IPS-15b (cell line): ENCODE measurements at regions not wholly inside any gene's neighbourhood (a gene's known extent, or its start where the extent isn't known, plus 50 kb on each side); places are given as distances from the start of the nearest gene placed in this dataset.
"Not testable (repeated sequence)": the region's sequence is repeated elsewhere in the genome, so short reads cannot be mapped to it uniquely, and the experiment has no call there.

Source experiments
- H3K27me3 ChIP-seq: one replicate; pipeline ENCODE4 v1.6.1; 2013; ENCODE audit warnings: low read length; ENCODE audit not compliant: control insufficient read depth, insufficient read depth
- H3K36me3 ChIP-seq: one replicate; pipeline ENCODE4 v1.6.1; 2013; ENCODE audit warnings: low read length; ENCODE audit not compliant: control insufficient read depth, insufficient read depth
- H3K4me1 ChIP-seq: one replicate; pipeline ENCODE4 v1.6.1; 2013; ENCODE audit warnings: mild to moderate bottlenecking, low read length; ENCODE audit not compliant: control insufficient read depth, insufficient read depth
- H3K4me3 ChIP-seq: one replicate; pipeline ENCODE4 v1.5.1; 2013; ENCODE audit warnings: low read depth, low read length
- H3K9ac ChIP-seq: one replicate; pipeline ENCODE4 v1.6.1; 2013; ENCODE audit warnings: low read depth, mild to moderate bottlenecking, low read length
- H3K9me3 ChIP-seq: one replicate; pipeline ENCODE4 v1.6.1; 2013; ENCODE audit warnings: mild to moderate bottlenecking, low read length; ENCODE audit not compliant: control insufficient read depth, insufficient read depth

GRCh38 chrX:18102006-18102405 lies 118.7 kb downstream of the BEND2 start:
- H3K9ac ChIP-seq = no peak overlapping the region
- H3K4me1 ChIP-seq = peaks cover 2% of the 10 kb centered on the region
- no peak overlapping the region for H3K4me3 ChIP-seq
- no peaks in the 10 kb centered on the region for H3K36me3 ChIP-seq
- no peaks in the 10 kb centered on the region for H3K9me3 ChIP-seq
- no peaks in the 10 kb centered on the region for H3K27me3 ChIP-seq

- no peaks in the 10 kb centered on the region for H3K9me3 ChIP-seq
- no peaks in the 10 kb centered on the region for H3K36me3 ChIP-seq
- no peak overlapping the region for H3K9ac ChIP-seq
- H3K27me3 ChIP-seq = no peaks in the 10 kb centered on the region
- H3K4me3 ChIP-seq = no peak overlapping the region
- H3K4me1 ChIP-seq = peaks cover 2% of the 10 kb centered on the region
Measured at GRCh38 chrX:18101087-18101486, 119.6 kb downstream of the BEND2 start.

GRCh38 chrX:18099745-18100144 lies 120.9 kb downstream of the BEND2 start:
- Histone ChIP-seq H3K4me3 (no peak overlapping the region), H3K4me1 (peaks cover 2% of the 10 kb centered on the region), H3K9ac (no peak overlapping the region), H3K9me3 (no peaks in the 10 kb centered on the region), H3K27me3 (no peaks in the 10 kb centered on the region), H3K36me3 (no peaks in the 10 kb centered on the region)

GRCh38 chrX:18098763-18099162 lies 121.9 kb downstream of the BEND2 start:
- H3K27me3 ChIP-seq = no peaks in the 10 kb centered on the region
- no peak overlapping the region for H3K9ac ChIP-seq
- H3K9me3 ChIP-seq = no peaks in the 10 kb centered on the region
- H3K4me3 ChIP-seq = peak overlapping the region; percentile 4
- peaks cover 2% of the 10 kb centered on the region for H3K4me1 ChIP-seq
- no peaks in the 10 kb centered on the region for H3K36me3 ChIP-seq

GRCh38 chrX:18076434-18076833 lies 144.3 kb downstream of the BEND2 start:
- H3K27me3 ChIP-seq = no peaks in the 10 kb centered on the region
- peaks cover 4% of the 10 kb centered on the region for H3K9me3 ChIP-seq
- no peaks in the 10 kb centered on the region for H3K36me3 ChIP-seq
- no peak overlapping the region for H3K4me3 ChIP-seq
- H3K4me1 ChIP-seq = no peaks in the 10 kb centered on the region
- H3K9ac ChIP-seq = no peak overlapping the region

GRCh38 chrX:18075603-18076002 lies 145.1 kb downstream of the BEND2 start:
- H3K9me3 ChIP-seq = peaks cover 4% of the 10 kb centered on the region
- H3K4me1 ChIP-seq = no peaks in the 10 kb centered on the region
- H3K9ac ChIP-seq = no peak overlapping the region
- no peaks in the 10 kb centered on the region for H3K27me3 ChIP-seq
- H3K4me3 ChIP-seq = no peak overlapping the region
- no peaks in the 10 kb centered on the region for H3K36me3 ChIP-seq

GRCh38 chrX:18068045-18068444 lies 152.6 kb downstream of the BEND2 start:
- H3K9me3 ChIP-seq, H3K27me3 ChIP-seq, H3K36me3 ChIP-seq, H3K4me3 ChIP-seq, H3K9ac ChIP-seq, H3K4me1 ChIP-seq: not testable (repeated sequence)

- Histone ChIP-seq H3K36me3 (no peaks in the 10 kb centered on the region), H3K4me3 (no peak overlapping the region), H3K9me3 (no peaks in the 10 kb centered on the region), H3K4me1 (peaks cover 5% of the 10 kb centered on the region), H3K9ac (no peak overlapping the region), H3K27me3 (no peaks in the 10 kb centered on the region)
Measured at GRCh38 chrX:18065956-18066355, 154.7 kb downstream of the BEND2 start.

- no peaks in the 10 kb centered on the region for H3K9me3 ChIP-seq
- H3K4me1 ChIP-seq = no peaks in the 10 kb centered on the region
- no peaks in the 10 kb centered on the region for H3K27me3 ChIP-seq
- H3K4me3 ChIP-seq = no peak overlapping the region
- H3K9ac ChIP-seq = no peak overlapping the region
- no peaks in the 10 kb centered on the region for H3K36me3 ChIP-seq
Measured at GRCh38 chrX:18051690-18052089, 169.0 kb downstream of the BEND2 start.

GRCh38 chrX:18047491-18047890 lies 173.2 kb downstream of the BEND2 start:
- no peaks in the 10 kb centered on the region for H3K4me1 ChIP-seq
- no peaks in the 10 kb centered on the region for H3K9me3 ChIP-seq
- no peaks in the 10 kb centered on the region for H3K27me3 ChIP-seq
- H3K36me3 ChIP-seq = no peaks in the 10 kb centered on the region
- no peak overlapping the region for H3K4me3 ChIP-seq
- no peak overlapping the region for H3K9ac ChIP-seq

- H3K4me1 ChIP-seq = no peaks in the 10 kb centered on the region
- no peak overlapping the region for H3K9ac ChIP-seq
- peaks cover 3% of the 10 kb centered on the region for H3K9me3 ChIP-seq
- no peak overlapping the region for H3K4me3 ChIP-seq
- no peaks in the 10 kb centered on the region for H3K27me3 ChIP-seq
- H3K36me3 ChIP-seq = no peaks in the 10 kb centered on the region
Measured at GRCh38 chrX:18045436-18045835, 175.2 kb downstream of the BEND2 start.

GRCh38 chrX:18042776-18043175 lies 177.9 kb downstream of the BEND2 start:
- peaks cover 3% of the 10 kb centered on the region for H3K9me3 ChIP-seq
- no peak overlapping the region for H3K4me3 ChIP-seq
- no peaks in the 10 kb centered on the region for H3K36me3 ChIP-seq
- H3K4me1 ChIP-seq = no peaks in the 10 kb centered on the region
- no peaks in the 10 kb centered on the region for H3K27me3 ChIP-seq
- H3K9ac ChIP-seq = no peak overlapping the region

- H3K27me3 ChIP-seq = no peaks in the 10 kb centered on the region
- H3K4me1 ChIP-seq = no peaks in the 10 kb centered on the region
- H3K4me3 ChIP-seq = no peak overlapping the region
- peaks cover 3% of the 10 kb centered on the region for H3K9me3 ChIP-seq
- no peak overlapping the region for H3K9ac ChIP-seq
- no peaks in the 10 kb centered on the region for H3K36me3 ChIP-seq
Measured at GRCh38 chrX:18041656-18042055, 179.0 kb downstream of the BEND2 start.
